Daoy (cell line): ENCODE measurements at regions not wholly inside any gene's neighbourhood (a gene's known extent, or its start where the extent isn't known, plus 50 kb on each side); places are given as distances from the start of the nearest gene placed in this dataset.

Experiments used
- DNase-seq: peaks from one replicate; pipeline ENCODE4 v3.0.0-alpha.2; 2015; ENCODE audit warnings: low read depth

DNA sequence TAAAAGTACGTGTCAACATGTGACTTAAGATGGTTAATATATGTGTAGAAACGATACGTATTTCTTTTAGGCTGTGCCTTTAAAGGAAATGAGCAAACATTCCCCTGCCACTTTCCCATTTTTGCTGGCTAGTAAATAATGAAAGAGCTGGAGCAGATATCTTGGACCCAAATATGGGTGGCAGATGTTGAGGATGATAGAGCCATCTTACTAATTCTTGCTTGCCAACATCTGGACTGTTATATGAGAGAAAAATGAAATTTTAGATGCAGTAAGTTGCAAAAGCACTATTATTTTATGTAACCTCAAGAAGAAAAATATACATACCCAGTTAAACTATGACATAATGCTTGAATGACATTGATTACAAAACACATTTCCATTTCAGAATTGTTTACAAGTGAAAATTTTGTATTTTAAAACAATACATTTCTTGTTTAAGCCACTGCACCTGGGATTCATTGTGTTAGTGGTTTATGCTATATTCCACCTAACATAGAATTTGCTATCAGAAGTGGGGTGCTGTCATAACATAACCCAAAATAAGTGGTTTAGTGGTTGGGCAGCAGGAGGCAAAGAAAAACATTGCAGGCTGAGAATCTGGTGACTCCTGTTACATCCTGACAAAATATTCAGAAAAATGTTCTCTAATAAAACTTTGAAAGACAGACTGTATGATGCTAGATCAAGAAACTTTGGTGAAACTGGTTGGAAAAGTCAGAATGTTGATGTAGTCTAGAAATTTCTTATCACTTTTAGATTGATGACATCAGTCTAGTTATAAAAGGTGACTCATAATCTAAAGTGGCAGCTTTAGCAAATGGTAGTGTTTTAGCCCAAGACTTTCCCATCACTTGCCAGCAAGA is 305.0 kb downstream of the PTEN start:
- DNase-seq, result no peak

- DNase-seq, result no peak
These were observed 305.6 kb downstream of the PTEN start for GRCh38 chr10:88169037-88169319.

- no peak for DNase-seq
These were observed 307.2 kb downstream of the PTEN start for GRCh38 chr10:88170628-88171027.

DNA sequence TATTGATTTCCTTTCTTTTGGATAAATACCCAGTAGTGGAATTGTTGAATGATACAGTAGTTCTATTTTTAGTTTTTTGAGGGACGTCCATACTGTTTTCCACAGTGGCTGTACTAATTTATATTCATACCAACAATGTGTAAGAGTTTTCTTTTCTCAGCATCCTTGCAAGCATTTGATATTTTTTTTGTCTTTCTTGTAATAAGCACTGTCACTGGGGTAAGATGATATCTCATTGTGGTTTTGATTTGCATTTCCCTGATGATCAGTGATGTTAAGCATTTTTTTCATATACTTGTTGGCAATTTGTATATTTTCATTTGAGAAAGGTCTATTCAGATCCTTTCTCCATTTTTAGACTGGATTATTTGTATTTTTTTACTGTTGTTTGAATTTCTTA is 308.7 kb downstream of the PTEN start:
- DNase-seq, result no peak

GRCh38 chr10:88174391-88174790 is 311.0 kb downstream of the PTEN start:
- no peak for DNase-seq

DNA sequence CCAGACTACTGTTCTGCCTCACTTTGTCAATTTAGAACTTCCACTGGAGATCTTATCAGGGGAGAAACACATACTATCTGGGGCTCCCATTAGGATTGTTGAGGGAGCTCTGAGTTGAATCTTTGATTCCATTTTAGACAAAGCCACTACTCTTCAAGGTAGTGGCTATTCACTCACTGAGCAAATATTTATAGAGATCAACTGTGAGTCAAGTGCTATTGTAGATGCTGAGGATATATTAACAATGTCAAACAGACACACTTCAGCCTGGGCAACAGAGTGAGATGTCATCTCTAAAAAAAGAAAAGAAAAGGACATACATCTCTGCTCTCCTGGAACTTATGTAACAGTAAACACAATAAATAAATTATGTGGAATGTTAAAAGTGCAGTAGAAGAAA is 315.3 kb downstream of the PTEN start:
- no peak for DNase-seq

GRCh38 chr10:88179831-88180230 is 316.4 kb downstream of the PTEN start:
- DNase-seq, result no peak

- DNase-seq, result no peak
These were observed 318.6 kb downstream of the PTEN start for GRCh38 chr10:88181902-88182600.

DNA sequence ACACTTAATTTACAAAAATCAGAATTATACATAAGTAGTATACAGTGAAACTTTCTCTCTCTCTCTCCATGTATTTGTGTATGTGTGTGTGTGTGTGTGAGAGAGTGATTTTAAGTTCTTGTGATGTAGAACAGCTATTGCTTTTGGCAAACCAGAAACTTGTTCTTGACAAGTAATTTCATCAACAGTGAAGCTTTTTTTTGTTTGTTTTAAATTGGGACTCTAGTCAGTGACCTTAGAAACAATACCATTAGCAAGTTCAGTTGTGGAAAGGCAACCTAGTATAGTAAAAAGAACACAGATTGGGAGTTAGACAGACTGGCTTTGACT is 319.1 kb downstream of the PTEN start:
- no peak for DNase-seq

GRCh38 chr10:88184543-88185297 is 321.3 kb downstream of the PTEN start:
- DNase-seq, result no peak

- DNase-seq, result no peak
These were observed 322.4 kb downstream of the PTEN start for GRCh38 chr10:88185830-88186229.

DNA sequence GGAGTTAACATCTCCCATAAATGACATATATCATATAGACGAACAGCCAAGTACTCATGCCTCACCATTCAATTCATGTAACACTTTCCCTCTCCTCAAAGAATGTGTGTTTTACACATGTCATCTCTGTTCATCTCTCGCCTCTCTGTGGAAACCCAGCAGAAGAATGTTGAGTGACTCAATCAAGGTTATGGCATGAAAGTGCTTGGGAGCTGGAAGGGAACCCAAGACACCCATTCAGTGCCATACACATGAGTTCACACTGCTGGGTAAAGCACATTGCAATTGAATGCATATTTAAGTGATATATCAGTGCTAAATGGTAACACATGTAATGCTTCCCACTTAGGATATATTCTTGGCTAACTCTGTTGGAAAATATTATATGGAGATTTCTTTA is 322.9 kb downstream of the PTEN start:
- DNase-seq, result no peak

DNA sequence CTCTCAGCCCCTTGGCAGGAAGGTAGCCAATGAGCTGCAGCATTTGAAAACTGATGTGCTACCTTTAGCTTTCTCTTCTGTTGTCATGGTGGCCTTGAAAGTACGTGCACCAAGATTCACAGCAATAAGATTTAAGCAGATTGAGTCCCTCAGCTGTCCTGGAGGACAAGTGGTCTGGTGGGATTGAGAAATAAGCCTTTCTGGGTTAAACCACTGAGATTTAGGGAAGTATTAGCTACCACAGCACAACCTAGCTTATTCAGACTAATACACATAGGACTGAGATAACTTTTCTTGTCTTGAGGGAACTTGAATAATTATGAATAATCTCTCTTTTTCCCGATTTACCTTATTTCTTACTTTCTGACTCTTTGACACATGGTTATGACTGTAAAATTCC is 324.0 kb downstream of the PTEN start:
- DNase-seq, result no peak

- DNase-seq, result no peak
These were observed 326.7 kb downstream of the PTEN start for GRCh38 chr10:88190123-88190522.

DNA sequence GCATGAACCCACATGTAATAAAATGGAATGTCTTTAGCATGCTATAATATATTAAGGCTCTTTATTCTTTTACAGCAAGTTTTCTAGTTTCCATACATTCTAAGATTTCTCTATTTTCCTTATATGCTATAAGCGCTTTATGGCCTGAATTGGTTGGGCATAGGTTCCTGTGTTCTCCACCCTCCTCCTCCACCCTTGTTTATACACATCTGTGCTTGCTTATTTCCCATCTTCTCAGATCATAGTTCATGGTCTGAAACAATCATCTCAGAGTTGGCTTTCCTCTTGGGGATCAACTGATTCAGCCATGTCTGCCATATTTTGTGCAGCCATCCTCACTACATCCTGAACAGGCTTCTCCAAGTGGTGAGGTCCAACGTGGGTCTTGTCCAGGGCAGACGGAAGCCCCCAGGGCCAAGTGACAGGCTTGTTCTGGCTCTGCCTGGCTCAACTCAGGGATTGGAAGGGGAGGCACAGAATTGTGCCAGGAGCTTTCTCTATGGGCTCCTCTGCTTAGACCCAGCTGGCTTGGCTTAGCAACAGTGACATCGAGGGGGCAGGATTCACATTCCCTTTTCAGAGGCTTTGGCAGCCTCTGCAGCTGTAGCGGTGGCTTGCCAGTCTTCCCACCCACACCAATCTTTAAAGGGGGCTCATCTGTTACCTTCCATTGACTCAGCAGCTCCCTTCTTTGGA is 327.3 kb downstream of the PTEN start:
- DNase-seq, result no peak

DNA sequence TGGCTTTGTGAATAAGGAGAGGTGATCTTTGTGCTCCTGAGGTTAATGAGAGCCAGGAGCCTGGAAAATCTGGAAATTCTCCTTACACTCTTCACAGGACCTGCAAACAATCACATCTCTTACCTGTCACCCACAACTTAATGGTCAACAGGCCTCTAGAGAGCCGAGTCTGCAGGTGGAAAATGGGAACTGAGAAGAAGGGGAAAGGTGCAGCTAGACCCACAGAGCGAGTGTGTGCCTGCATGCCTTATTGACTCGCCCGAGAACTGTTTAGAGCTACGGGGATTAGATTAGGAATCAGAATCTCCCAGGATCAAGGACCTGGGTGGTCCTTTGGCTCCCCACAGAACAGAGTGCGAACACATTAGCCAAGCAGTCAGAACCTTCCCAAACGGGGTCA is 329.6 kb downstream of the PTEN start:
- DNase-seq, result no peak

DNA sequence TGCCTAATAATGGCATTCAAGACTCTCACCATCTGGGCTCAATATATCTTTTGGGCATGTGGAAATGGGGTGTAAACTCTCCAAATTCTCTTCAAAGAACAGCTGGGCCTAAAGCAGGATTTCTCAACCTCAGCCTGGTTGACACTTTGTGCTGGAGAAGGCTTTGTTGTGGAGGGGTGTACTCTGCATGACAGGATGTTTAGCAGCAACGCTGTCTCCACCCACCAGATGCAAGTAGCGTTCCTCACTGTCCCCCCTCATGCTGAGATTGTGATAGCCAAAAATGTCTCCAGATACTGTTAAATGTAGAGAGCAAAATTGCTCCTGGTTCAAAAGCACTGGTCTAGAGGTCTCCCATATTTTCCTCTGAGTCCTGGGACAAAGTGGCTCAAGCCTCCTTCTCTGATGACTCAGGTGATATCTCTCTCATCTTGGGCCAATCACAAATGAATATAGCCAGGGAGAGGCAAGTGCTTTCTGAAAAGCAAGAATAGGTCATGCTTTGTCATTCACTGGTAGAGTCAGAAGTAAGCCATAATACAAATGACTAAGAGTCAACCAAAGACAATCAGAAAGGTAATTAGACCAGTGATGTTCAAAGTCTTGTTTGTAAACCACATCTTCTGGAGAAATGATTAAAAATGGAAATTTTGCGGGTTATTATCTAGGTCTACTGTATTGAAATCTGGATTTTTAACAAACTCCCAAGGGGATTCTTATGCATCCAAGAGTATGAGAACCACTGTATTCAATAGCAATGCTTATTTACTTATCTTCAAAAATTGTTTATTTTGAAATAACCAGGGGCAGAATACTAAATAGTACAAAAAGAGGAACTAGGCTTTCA is 330.8 kb downstream of the PTEN start:
- no peak for DNase-seq

DNA sequence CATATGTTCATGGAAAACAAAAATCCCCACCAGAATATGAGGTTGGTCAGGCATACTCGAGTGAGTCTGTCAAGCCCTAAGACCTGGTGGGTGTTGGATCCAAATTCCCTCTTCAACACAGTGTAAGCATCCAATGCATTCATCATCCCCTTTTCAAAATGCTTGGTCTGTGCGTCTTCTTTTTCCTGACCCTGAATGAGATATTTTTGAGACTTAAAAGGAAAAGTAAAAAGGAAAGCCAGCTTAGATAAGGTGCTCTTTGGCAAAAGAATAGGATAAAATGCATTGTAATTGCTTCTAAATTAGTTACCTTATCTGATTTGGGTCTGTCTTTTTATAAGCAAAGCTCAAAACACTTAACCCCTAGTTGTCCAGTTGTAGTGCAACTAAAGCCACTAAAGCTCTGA is 331.5 kb downstream of the PTEN start:
- DNase-seq, result no peak

GRCh38 chr10:88195841-88196240 is 332.4 kb downstream of the PTEN start:
- no peak for DNase-seq

GRCh38 chr10:88196291-88196690 is 332.9 kb downstream of the PTEN start:
- no peak for DNase-seq

DNA sequence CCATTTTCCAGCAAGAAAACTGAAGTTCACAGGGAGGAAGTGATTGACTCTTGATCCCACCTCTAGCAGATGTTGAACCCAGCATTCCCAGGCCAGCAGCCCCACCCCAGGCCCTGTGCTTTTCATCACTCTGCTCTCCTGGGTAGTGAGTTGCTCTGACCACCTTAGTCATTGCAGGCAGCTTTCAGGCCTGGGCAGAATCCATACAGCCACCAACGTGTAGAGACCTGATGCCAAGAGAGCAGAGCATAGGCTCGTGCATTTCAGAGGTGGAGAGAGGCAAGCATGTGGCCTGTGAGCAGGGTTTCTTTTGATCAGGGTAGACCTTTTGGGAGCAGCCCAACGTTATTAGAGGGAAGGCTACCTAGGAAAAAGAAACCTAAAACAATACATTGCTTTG is 334.6 kb downstream of the PTEN start:
- DNase-seq, result no peak
